Keratinocyte (primary cell): ENCODE measurements at regions not wholly inside any gene's neighbourhood (a gene's known extent, or its start where the extent isn't known, plus 50 kb on each side); places are given as distances from the start of the nearest gene placed in this dataset.

ENCODE experiments used
- CTCF ChIP-seq, 3 experiments: IDR thresholded peaks in 1 of 3; conservative IDR thresholded peaks in 1 of 3; optimal IDR thresholded peaks in 1 of 3; 2 replicates in 2 of 3; 3 replicates in 1 of 3; pipeline versions ENCODE3 to v1.5.1; 2011; ENCODE audit warnings: low read length in 3 of 3, mild to moderate bottlenecking in 3 of 3, moderate library complexity in 2 of 3, control low read depth in 1 of 3, inconsistent platforms in 1 of 3; ENCODE audit not compliant: insufficient read depth in 2 of 3; ENCODE audit errors: extremely low read depth in 1 of 3
- EZH2 ChIP-seq: IDR thresholded peaks from one replicate; pipeline ENCODE4 v1.6.1; 2012; ENCODE audit warnings: inconsistent platforms, mild to moderate bottlenecking, low read length, moderate library complexity

DNA sequence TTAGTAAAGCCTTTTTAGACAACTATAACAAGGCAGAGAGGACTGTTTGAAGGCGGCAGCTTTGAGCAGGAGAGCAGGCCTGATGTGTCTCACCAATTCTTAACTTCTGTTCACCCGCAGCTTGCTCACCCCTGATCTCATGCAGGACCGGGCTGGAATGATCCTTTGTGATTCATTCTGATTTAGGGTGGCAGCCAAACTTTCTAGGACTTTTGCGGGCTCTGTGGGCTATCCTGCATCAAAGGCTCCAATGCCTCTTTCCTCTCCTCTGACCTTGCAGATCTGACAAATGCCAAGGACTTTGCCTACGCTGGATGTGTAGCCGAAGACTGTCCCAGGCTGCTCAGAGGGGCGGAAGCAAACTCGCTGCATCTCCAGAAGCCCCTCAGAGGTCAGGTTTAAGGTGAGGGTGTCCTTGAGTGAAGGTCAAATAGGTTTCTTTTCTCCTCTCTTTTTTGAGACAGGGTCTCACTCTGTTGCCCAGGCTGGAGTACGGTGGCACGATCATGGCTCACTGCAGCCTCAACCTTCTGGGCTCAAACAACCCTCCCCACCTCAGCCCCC lies 72.3 kb downstream of the VEGFA start:
- no peak for TF ChIP-seq CTCF (optimal IDR thresholded peaks at IDR 0.05 in 1 of 3, IDR thresholded peaks at IDR 0.05 in 1 of 3, conservative IDR thresholded peaks at IDR 0.05 in 1 of 3; ENCODE audit: extremely low read depth in 1 of 3, insufficient read depth in 2 of 3, low read length in 3 of 3)
- TF ChIP-seq EZH2: no peak
